K562 (cell line): ENCODE measurements at regions not wholly inside any gene's neighbourhood (a gene's known extent, or its start where the extent isn't known, plus 50 kb on each side); places are given as distances from the start of the nearest gene placed in this dataset.

Source experiments
- KLF13 ChIP-seq: fragments of 450-650 bp; IDR thresholded peaks from 2 replicates; pipeline ENCODE4 v1.6.1; 2016; ENCODE audit warnings: missing genetic modification characterization, low read depth, mild to moderate bottlenecking, missing compliant biosample characterization, moderate library complexity, borderline replicate concordance
- PTTG1 ChIP-seq: fragments of 450-650 bp; IDR thresholded peaks from 2 replicates; pipeline ENCODE4 v1.6.1; 2016; ENCODE audit warnings: low read depth, mild to moderate bottlenecking, missing genetic modification characterization, missing compliant biosample characterization
- RHOXF2B ChIP-seq: fragments of 250-450 bp; sonication (Bioruptor Pico); conservative IDR thresholded peaks from 2 replicates; pipeline ENCODE4 v1.5.1; 2021
- SIX5 ChIP-seq, 2 experiments: IDR thresholded peaks; 2 replicates each; pipeline ENCODE4 v1.6.1; 2011; ENCODE audit warnings: low read length in 2 of 2, borderline replicate concordance in 1 of 2, low read depth in 1 of 2, mild to moderate bottlenecking in 1 of 2, moderate library complexity in 1 of 2; ENCODE audit not compliant: insufficient read depth in 1 of 2
- ZNF445 ChIP-seq: fragments of 250-450 bp; sonication (Bioruptor Pico); IDR thresholded peaks from 2 replicates; pipeline ENCODE4 v1.4.0; 2020; ENCODE audit warnings: low read depth, mild to moderate bottlenecking, moderate library complexity
- ZNF592 ChIP-seq: fragments of 450-650 bp; IDR thresholded peaks from 2 replicates; pipeline ENCODE4 v1.6.1; 2017; ENCODE audit warnings: antibody characterized with exemption, mild to moderate bottlenecking

DNA sequence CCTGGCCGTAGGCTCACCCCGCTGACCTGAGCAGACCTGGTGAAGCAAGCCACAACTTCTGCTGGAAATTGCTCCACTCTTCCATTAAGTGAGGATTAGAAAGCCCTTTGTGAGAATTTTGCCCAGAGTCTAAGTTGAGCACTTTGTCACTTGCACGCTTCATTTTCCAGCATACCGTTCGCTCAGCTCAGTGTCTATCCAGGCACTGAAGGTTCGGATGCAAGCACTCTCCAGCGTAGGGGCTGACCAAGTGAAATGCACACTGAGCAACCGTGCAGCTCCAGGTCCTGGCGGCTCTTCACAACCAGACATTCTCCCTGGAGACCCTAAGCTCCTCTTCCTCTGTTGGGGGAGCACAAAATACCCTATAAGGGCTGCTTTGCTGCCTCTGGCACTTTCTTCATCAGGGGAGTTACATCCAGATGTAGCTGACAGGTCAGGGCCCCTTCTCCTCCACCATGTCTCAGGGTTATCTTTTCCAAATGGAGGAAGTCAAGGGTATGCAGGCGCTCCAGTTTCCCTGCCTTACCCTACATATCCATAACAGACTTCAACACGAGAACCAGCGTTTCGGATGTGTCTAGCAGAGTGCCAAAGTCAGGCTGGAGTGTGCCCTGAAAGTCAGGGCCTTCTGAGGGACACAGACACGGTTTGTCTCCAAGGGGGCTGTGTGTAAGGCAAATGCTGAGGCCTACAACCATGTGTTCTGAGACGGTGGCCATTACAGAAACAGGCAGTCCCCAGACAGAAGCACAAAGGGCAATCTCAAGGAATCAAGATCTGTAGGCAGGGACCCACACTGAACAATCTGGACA is 146.7 kb upstream of the AFDN start (continued):
- TF ChIP-seq ZNF592 (no peak), ZNF445 (CRISPR knock-in tag) (no peak), SIX5 (IDR thresholded peaks at IDR 0.05; ENCODE audit: borderline replicate concordance in 1 of 2, insufficient read depth in 1 of 2, low read depth in 1 of 2, low read length in 2 of 2) (no peak), RHOXF2B (CRISPR knock-in tag) (no peak), PTTG1 (tag) (no peak), KLF13 (tag) (no peak)
